GM12878 (cell line): ENCODE measurements at regions not wholly inside any gene's neighbourhood (a gene's known extent, or its start where the extent isn't known, plus 50 kb on each side); places are given as distances from the start of the nearest gene placed in this dataset.

Source experiments
- ATAC-seq: fragments of 200-7000 bp; cut with Tn5 transposase; 3 replicates; pipeline ENCODE4 v1.9.1; 2020; ENCODE audit warnings: mild to moderate bottlenecking, moderate library complexity
- BruUV-seq: library from RNA; stranded (reverse); fragments of 400-500 nt; replicated peaks from 2 replicates; lab custom pipeline; 2021; lab: Mats Ljungman, UMichigan
- CTCF ChIA-PET: fragments of 300-600 bp; sonication (Branson Sonifier 250); formaldehyde crosslinking; extraction: SDS; loops from one replicate; lab custom pipeline; 2021; ENCODE audit warnings: inconsistent platforms; lab: Yijun Ruan, JAX
- POLR2A ChIA-PET: fragments of 350-600 bp; formaldehyde crosslinking; extraction: SDS; loops from one replicate; lab custom pipeline; 2021; ENCODE audit warnings: inconsistent platforms; lab: Charles Lee
- RAD21 ChIA-PET: fragments of 300-600 bp; sonication (Branson Sonifier 250); formaldehyde crosslinking; loops from one replicate; lab custom pipeline; 2023; ENCODE audit warnings: antibody characterized with exemption; ENCODE audit not compliant: unreplicated experiment; lab: Charles Lee
- SMC1A ChIA-PET: fragments of 300-600 bp; sonication (Branson Sonifier 250); formaldehyde crosslinking; loops from one replicate; lab custom pipeline; 2023; ENCODE audit not compliant: unreplicated experiment, uncharacterized antibody; lab: Charles Lee
- DNase-seq: peaks from one replicate; pipeline ENCODE4 v3.0.0-alpha.2; 2011; ENCODE audit warnings: low read depth, low spot score
- FAIRE-seq: peaks from 3 replicates; lab custom pipeline; 2011; peaks lifted over from hg19 to GRCh38; lab: Jason Lieb, UNC
- H2AFZ ChIP-seq: 2 replicates; pipeline ENCODE4 v1.6.0; 2011; ENCODE audit warnings: low read depth, low read length, control low read depth; ENCODE audit not compliant: control insufficient read depth
- H3K27ac ChIP-seq: 2 replicates; pipeline ENCODE4 v1.5.1; 2011; ENCODE audit warnings: control low read depth; ENCODE audit not compliant: control insufficient read depth, insufficient read depth
- H3K27me3 ChIP-seq, 2 experiments: replicated peaks in 1 of 2; 2 replicates each; pipeline versions ENCODE4 v1.6.0 to v1.6.1; 2011; ENCODE audit warnings: low read length in 1 of 2; ENCODE audit not compliant: control insufficient read depth in 2 of 2, insufficient read depth in 2 of 2
- H3K36me3 ChIP-seq, 2 experiments: 2 replicates each; pipeline ENCODE4 v1.5.1; 2011; ENCODE audit warnings: low read length in 1 of 2; ENCODE audit not compliant: control insufficient read depth in 2 of 2, insufficient read depth in 2 of 2
- H3K4me1 ChIP-seq: 2 replicates; pipeline ENCODE4 v1.6.1; 2011; ENCODE audit warnings: mild to moderate bottlenecking, low read length, moderate library complexity, mixed read lengths; ENCODE audit not compliant: control insufficient read depth, insufficient read depth
- H3K4me2 ChIP-seq: 2 replicates; pipeline ENCODE4 v1.6.0; 2011; ENCODE audit warnings: control low read depth; ENCODE audit not compliant: control insufficient read depth, insufficient read depth
- H3K4me3 ChIP-seq: fragments of 200-600 bp; sonication (generic); 2 replicates; pipeline ENCODE4 v1.5.1; 2016
- H3K79me2 ChIP-seq: 2 replicates; pipeline ENCODE4 v1.6.0; 2011; ENCODE audit warnings: low read length; ENCODE audit not compliant: control insufficient read depth, insufficient read depth
- H3K9ac ChIP-seq: 2 replicates; pipeline ENCODE4 v1.8.0; 2011; ENCODE audit warnings: low read length, control low read depth, mixed read lengths; ENCODE audit not compliant: control insufficient read depth, insufficient read depth
- H3K9me3 ChIP-seq: replicated peaks from 3 replicates; pipeline ENCODE4 v1.5.1; 2011; ENCODE audit warnings: mild to moderate bottlenecking, low read length; ENCODE audit not compliant: control insufficient read depth, insufficient read depth
- H4K20me1 ChIP-seq: 2 replicates; pipeline ENCODE4 v1.6.0; 2011; ENCODE audit not compliant: control insufficient read depth, insufficient read depth
- BRCA1 ChIP-seq: IDR thresholded peaks from 2 replicates; pipeline ENCODE4 v1.6.1; 2011; ENCODE audit warnings: low read depth, low read length, improper control_type of control experiment
- MTA3 ChIP-seq: IDR thresholded peaks from 2 replicates; pipeline ENCODE4 v1.6.1; 2012; ENCODE audit warnings: low read length, inconsistent platforms, borderline replicate concordance
- NFXL1 ChIP-seq: fragments of 450-650 bp; IDR thresholded peaks from 2 replicates; pipeline ENCODE4 v1.6.1; 2017; ENCODE audit warnings: antibody characterized with exemption, mild to moderate bottlenecking, borderline replicate concordance
- NR2C2 ChIP-seq: IDR thresholded peaks from 2 replicates; pipeline ENCODE4 v1.6.1; 2011; ENCODE audit warnings: borderline replicate concordance, low read depth; ENCODE audit not compliant: control insufficient read depth, insufficient read length
- PAX5 ChIP-seq: IDR thresholded peaks from 2 replicates; pipeline ENCODE4 v1.6.1; 2011; ENCODE audit warnings: low read depth, low read length, borderline replicate concordance
- RUNX3 ChIP-seq: IDR thresholded peaks from 2 replicates; pipeline ENCODE4 v1.6.1; 2012; ENCODE audit warnings: low read length, inconsistent platforms
- TCF7 ChIP-seq: IDR thresholded peaks from 2 replicates; pipeline ENCODE4 v1.6.1; 2014; ENCODE audit warnings: antibody characterized with exemption, borderline replicate concordance
- ZBED1 ChIP-seq: IDR thresholded peaks from 2 replicates; pipeline ENCODE4 v1.6.1; 2016; ENCODE audit warnings: borderline replicate concordance
- ZZZ3 ChIP-seq: IDR thresholded peaks from 2 replicates; pipeline ENCODE4 v1.6.1; 2011; ENCODE audit warnings: low read depth; ENCODE audit not compliant: control insufficient read depth, insufficient read length
- WGBS: methylation state at CpG from one replicate; pipeline ENCODE4 v1.1.6; 2016; ENCODE audit warnings: low lambda C conversion rate; ENCODE audit not compliant: insufficient replicate concordance, insufficient coverage; ENCODE audit errors: missing lambda C conversion rate; 5-methylcytosine and 5-hydroxymethylcytosine counted together
- in situ Hi-C: fragments of 300-500 bp; cut with MboI; formaldehyde crosslinking; loops from 9 replicates; pipeline ENCODE4 v1.14.3; 2018; ENCODE audit warnings: mixed read lengths
- intact Hi-C: fragments of 100-400 bp; cut with micrococcal nuclease; formaldehyde crosslinking; loops from one replicate; pipeline ENCODE4 v1.14.2; 2022; ENCODE audit not compliant: unreplicated experiment
- TF ChIP-seq, protein P1 (sequence below): IDR thresholded peaks from 2 replicates; pipeline ENCODE4 v1.6.1; 2012; ENCODE audit warnings: low read length, inconsistent platforms
- TF ChIP-seq, protein P2 (sequence below): fragments of 450-650 bp; IDR thresholded peaks from 2 replicates; pipeline ENCODE4 v1.6.1; 2017; ENCODE audit warnings: mild to moderate bottlenecking, low read depth, inconsistent platforms; ENCODE audit not compliant: poor library complexity, severe bottlenecking

DNA sequence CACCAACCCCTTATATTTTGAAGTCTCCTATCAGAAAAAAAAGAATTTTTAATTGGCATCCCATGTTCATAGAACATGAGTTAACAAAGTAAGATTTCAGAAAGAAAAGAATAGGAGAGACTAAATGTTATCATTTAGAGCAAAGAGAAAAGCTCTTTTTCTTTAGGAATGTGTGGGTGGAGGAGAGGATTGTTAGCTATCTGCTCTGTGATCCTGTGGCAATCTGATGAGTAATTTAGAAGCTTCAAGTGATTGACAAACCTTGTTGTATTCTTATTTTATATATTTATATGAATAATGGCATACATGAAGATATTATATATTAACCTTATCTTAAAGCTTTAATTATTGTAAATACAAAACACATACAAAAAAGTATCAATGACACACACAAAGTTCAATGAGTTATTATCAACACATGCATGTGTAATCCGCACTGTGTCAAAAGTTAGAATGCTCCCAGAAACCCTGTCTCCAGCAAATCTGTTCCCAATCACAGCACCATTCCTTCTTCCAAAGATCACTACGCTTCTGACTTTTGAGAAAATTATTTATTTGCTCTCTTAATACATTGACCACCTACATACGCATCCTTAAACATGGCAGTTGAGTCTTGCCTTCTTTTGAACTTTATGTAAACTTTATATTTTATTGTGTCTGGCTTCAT is 907.4 kb downstream of the MCTP2 start:
- Histone ChIP-seq H3K27ac (no peak overlapping the region), H4K20me1 (no peaks in the 10 kb centered on the region), H3K4me1 (no peaks in the 10 kb centered on the region)
- no peak for DNase-seq
- no peak for ATAC-seq
- BruUV-seq: no TSS peak
- TF ChIP-seq NR2C2 (no peak), ZBED1 (no peak), ZZZ3 (no peak), NFXL1 (no peak), TCF7 (no peak), BRCA1 (no peak)
- TF ChIP-seq, protein P1, sequence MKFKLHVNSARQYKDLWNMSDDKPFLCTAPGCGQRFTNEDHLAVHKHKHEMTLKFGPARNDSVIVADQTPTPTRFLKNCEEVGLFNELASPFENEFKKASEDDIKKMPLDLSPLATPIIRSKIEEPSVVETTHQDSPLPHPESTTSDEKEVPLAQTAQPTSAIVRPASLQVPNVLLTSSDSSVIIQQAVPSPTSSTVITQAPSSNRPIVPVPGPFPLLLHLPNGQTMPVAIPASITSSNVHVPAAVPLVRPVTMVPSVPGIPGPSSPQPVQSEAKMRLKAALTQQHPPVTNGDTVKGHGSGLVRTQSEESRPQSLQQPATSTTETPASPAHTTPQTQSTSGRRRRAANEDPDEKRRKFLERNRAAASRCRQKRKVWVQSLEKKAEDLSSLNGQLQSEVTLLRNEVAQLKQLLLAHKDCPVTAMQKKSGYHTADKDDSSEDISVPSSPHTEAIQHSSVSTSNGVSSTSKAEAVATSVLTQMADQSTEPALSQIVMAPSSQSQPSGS: no peak
- TF ChIP-seq, all 136 proteins: peak for 0
- H3K4me2 ChIP-seq: no peak overlapping the region
- FAIRE-seq: no peak
- WGBS: 22% methylated on average over 3 of the region's 3 CpGs
- ChIA-PET CTCF (no interaction called here), RAD21 (no interaction called here), SMC1A (interaction anchor here (1.1 kb wide), 1 partner anchor 11 kb away, joined by 3 read pairs; no protein-coding TSS in a partner anchor), POLR2A (no interaction called here)
- no peaks in the 10 kb centered on the region for H3K27me3 ChIP-seq
- in situ Hi-C loops (no loop called here), intact Hi-C loops (no loop called here)
- no peak overlapping the region for H3K9ac ChIP-seq
- H2AFZ ChIP-seq: no peak overlapping the region
- no peaks in the 10 kb centered on the region for H3K79me2 ChIP-seq
- H3K4me3 ChIP-seq: no peak overlapping the region
- H3K36me3 ChIP-seq: no peaks in the 10 kb centered on the region
- H3K9me3 ChIP-seq: no peaks in the 10 kb centered on the region

DNA sequence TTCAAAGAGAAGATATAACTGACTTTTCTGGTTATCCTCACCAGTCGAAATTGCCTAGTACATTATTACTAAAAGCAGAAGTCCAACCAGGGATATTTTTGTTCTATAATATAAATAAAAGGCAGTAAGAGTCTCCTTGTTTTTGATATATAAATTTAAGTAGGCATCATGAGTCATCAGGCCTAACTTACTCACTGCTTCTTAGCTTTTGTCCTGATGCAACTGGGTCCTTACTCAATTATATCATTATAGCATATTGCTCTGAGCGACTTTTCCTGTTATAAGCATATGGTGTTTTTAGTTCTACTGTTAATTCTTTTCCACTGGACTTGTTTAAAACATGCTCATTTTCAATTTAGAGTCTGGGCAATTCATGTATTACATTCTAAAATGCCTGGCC is 910.1 kb downstream of the MCTP2 start:
- intact Hi-C loops: no loop called here
- no peak overlapping the region for H3K4me2 ChIP-seq
- CTCF ChIA-PET: no interaction called here

More for the DNA sequence above, 910.1 kb downstream of the MCTP2 start:
- ChIA-PET RAD21 (no interaction called here), SMC1A (no interaction called here), POLR2A (no interaction called here)
- DNase-seq (no peak), ATAC-seq (no peak), FAIRE-seq (no peak)
- Histone ChIP-seq H3K27me3 (no peaks in the 10 kb centered on the region), H3K9me3 (no peaks in the 10 kb centered on the region), H3K9ac (no peak overlapping the region), H3K4me1 (no peaks in the 10 kb centered on the region), H3K36me3 (no peaks in the 10 kb centered on the region), H2AFZ (no peak overlapping the region), H3K4me3 (no peak overlapping the region), H3K27ac (no peak overlapping the region), H4K20me1 (no peaks in the 10 kb centered on the region), H3K79me2 (no peaks in the 10 kb centered on the region)
- BruUV-seq: no TSS peak
- WGBS: 0% methylated on average over 2 of the region's 2 CpGs
- in situ Hi-C loops: no loop called here
- TF ChIP-seq RUNX3 (no peak), MTA3 (no peak), PAX5 (no peak)
- TF ChIP-seq, protein P2, sequence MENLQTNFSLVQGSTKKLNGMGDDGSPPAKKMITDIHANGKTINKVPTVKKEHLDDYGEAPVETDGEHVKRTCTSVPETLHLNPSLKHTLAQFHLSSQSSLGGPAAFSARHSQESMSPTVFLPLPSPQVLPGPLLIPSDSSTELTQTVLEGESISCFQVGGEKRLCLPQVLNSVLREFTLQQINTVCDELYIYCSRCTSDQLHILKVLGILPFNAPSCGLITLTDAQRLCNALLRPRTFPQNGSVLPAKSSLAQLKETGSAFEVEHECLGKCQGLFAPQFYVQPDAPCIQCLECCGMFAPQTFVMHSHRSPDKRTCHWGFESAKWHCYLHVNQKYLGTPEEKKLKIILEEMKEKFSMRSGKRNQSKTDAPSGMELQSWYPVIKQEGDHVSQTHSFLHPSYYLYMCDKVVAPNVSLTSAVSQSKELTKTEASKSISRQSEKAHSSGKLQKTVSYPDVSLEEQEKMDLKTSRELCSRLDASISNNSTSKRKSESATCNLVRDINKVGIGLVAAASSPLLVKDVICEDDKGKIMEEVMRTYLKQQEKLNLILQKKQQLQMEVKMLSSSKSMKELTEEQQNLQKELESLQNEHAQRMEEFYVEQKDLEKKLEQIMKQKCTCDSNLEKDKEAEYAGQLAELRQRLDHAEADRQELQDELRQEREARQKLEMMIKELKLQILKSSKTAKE: no peak
